ENCODE measurements at regions not wholly inside any gene's neighbourhood (a gene's known extent, or its start where the extent isn't known, plus 50 kb on each side); places are given as distances from the start of the nearest gene placed in this dataset.

DNA sequence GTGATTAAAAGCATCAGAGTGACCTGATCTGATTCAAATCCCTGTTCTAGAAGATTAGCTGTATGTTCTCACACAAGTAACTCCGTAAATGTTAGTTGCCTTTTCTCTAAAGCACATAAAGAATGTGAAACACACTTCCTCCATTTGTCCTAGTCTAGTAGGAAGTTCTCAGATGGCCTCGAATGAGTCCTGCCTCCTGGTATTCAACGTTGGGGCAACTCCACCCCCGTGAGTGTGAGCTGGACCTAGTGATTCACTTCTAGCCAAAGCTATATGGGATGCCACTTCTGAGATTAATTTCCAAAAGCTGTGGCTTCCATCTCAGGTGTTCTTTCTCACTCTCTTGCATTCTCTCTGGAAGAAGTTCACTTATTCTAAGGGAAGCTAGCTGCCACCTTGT lies 267.6 kb downstream of the GPATCH2 start:
- no peak for DNase-seq (ENCODE audit: low read depth)

DNA sequence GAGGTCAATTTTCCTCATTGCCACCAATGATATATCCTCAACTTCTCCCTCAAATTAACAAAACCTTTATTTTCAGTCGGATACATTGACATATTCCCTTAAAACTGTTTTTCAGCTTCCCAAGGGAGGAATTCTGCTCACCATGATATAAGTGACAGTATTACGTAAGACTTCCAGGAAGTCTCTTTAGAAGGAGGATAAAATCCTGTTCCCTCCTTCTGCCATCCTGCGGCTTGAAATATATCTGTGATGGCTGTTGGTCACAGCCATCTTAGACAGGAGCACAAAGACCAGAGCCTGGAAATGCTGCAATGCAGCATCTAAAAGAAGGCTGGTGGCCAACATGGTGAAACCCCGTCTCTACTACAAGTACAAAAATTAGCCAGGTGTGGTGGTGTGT lies 270.4 kb downstream of the GPATCH2 start:
- H3K4me3 ChIP-seq (replicated peaks; ENCODE audit: low read depth, low read length): no peak overlapping the region
- TF ChIP-seq, protein P1, sequence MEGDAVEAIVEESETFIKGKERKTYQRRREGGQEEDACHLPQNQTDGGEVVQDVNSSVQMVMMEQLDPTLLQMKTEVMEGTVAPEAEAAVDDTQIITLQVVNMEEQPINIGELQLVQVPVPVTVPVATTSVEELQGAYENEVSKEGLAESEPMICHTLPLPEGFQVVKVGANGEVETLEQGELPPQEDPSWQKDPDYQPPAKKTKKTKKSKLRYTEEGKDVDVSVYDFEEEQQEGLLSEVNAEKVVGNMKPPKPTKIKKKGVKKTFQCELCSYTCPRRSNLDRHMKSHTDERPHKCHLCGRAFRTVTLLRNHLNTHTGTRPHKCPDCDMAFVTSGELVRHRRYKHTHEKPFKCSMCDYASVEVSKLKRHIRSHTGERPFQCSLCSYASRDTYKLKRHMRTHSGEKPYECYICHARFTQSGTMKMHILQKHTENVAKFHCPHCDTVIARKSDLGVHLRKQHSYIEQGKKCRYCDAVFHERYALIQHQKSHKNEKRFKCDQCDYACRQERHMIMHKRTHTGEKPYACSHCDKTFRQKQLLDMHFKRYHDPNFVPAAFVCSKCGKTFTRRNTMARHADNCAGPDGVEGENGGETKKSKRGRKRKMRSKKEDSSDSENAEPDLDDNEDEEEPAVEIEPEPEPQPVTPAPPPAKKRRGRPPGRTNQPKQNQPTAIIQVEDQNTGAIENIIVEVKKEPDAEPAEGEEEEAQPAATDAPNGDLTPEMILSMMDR (IDR thresholded peaks at IDR 0.05; ENCODE audit: low read length, missing control alignments): no peak
- no peak for DNase-seq (ENCODE audit: low read depth)

More for the DNA sequence above, 267.6 kb downstream of the GPATCH2 start:
- no peak overlapping the region for H3K4me3 ChIP-seq (replicated peaks; ENCODE audit: low read depth, low read length)
- TF ChIP-seq, protein P1 (IDR thresholded peaks at IDR 0.05; ENCODE audit: low read length, missing control alignments): no peak

DNA sequence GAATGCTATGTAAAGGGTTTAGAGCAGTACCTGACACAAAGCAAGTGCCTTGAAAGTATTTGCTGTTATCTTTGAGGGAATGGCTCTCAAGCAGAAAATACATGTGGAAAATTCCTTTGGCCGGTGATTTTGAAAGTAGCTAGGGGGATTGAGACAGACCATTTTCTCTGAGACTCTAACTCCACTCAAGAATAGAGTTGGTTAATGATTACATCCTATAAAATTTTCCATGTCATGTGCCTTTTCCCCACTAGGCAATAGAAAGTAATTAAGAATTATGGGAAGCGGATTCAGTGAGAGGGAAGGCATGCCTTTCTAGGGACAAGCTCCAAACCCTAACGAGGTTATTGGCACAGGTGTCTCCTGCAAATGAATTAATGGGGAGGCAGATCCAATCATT lies 276.0 kb downstream of the GPATCH2 start:
- DNase-seq (ENCODE audit: low read depth): no peak
- TF ChIP-seq, protein P1 (IDR thresholded peaks at IDR 0.05; ENCODE audit: low read length, missing control alignments): no peak
- no peak overlapping the region for H3K4me3 ChIP-seq (replicated peaks; ENCODE audit: low read depth, low read length)

DNA sequence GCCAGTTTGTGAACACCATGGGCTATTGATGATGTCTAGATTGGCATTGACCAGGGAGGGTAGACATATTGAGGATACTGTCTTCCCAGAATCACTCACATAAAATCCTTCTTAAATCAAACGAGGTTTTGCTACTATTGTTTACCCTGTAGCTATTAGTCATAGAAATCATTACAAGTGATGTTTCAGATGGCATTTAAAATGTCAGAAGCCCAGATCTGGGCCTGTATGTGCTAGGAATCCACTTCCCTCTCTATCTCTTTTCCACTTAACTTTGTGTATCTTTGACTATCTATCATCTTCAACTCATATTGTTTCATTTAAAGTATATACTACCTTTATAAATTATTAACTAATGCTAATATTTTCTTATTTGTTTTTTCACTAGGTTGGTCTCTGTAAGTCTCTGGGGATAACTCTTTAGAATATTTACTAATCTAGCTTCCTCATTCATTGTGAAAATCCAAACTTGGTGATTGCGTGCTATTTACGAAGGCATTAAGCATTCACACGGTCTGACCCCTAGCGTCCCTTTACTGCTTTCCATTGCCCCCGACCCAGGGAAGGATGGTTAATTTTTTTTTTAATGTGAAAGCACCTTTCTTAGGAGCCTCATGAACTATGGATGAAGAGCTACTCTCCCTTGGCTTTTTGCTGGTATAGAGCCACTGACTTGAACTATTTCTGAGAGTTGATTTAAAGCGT lies 281.8 kb downstream of the GPATCH2 start:
- no peak for DNase-seq (ENCODE audit: low read depth)
- TF ChIP-seq, protein P1 (IDR thresholded peaks at IDR 0.05; ENCODE audit: low read length, missing control alignments): no peak
- no peak overlapping the region for H3K4me3 ChIP-seq (replicated peaks; ENCODE audit: low read depth, low read length)

DNA sequence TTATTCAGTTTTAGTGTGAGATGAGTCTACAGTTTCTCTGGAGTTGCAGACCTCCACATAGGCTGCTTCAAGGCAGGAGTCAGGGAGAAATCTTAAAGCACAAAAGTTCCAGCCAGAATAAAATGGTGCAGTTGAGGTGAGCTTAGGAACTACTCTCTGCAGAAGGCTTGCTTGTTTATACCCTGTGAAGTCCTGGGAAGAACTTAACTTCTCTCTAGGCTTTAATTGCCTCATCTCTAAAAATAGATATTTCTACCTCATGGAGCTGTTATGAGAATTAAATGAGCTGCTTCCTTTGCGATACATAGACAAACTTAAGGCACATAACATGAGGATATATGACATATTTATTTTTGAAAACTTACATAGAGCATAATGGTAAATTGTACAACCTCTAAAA lies 286.2 kb downstream of the GPATCH2 start:
- TF ChIP-seq, protein P1 (IDR thresholded peaks at IDR 0.05; ENCODE audit: low read length, missing control alignments): no peak
- DNase-seq (ENCODE audit: low read depth): no peak
- no peak overlapping the region for H3K4me3 ChIP-seq (replicated peaks; ENCODE audit: low read depth, low read length)

DNA sequence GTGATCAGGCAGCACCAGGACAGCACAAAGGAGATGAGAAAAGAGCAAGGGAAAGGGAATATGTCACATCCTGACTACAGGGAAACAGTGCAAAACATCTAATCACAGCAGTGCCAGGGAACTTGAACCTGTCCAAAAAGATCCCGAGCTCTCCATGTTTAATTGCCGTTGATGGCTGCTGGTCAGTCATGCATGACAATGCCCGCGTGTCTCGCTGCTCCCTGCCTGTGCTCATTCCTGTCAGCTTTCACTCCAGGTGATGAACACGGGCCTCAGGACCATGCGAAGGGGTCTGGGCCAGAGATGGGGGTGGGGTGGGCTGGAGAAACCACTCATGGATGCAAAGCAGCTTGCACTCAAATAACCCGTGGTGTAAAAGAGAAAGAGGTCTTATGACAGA lies 287.0 kb downstream of the GPATCH2 start:
- DNase-seq (ENCODE audit: low read depth): no peak
- no peak overlapping the region for H3K4me3 ChIP-seq (replicated peaks; ENCODE audit: low read depth, low read length)
- TF ChIP-seq, protein P1 (IDR thresholded peaks at IDR 0.05; ENCODE audit: low read length, missing control alignments): no peak

DNA sequence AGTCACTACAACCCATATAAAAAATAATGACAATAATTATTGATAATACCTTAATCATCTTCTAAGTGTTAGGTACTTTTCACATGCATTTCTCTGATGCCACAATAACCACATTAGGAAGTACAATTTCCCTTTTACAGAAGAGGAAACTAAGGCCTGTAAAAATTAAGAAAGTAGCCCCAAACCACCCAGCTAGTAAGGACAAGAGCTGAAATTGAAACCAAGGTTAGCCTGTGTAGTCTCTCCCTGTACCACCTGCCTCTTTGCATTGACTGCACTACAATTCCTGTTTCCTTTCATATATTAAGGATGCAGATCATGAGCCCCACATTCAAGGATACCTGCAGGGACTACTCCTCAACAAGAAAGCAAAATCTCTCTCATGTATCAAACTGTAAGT lies 288.8 kb downstream of the GPATCH2 start:
- no peak overlapping the region for H3K4me3 ChIP-seq (replicated peaks; ENCODE audit: low read depth, low read length)
- DNase-seq (ENCODE audit: low read depth): no peak
- TF ChIP-seq, protein P1 (IDR thresholded peaks at IDR 0.05; ENCODE audit: low read length, missing control alignments): no peak

All from fibroblast of pulmonary artery (primary cell).